ENCODE measurements at regions not wholly inside any gene's neighbourhood (a gene's known extent, or its start where the extent isn't known, plus 50 kb on each side); places are given as distances from the start of the nearest gene placed in this dataset.

DNA sequence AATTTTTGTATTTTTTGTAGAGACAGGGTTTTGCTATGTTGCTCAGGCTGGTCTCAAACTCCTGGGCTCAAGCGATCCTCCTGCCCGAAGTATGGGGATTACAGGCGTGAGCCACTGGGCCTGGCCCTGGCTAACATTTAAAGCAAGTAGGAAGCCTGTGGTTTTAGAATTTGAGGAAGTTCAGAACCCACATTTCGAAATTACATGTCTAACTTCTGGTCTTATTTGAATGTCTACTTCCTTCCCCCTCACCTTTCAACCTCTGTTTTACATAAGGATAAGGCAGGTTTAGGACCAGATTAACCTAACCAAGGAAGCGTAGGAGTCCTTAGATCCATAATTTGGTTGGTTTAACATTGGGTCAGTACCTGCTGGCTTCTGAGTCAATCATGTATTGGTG is 120.5 kb upstream of the PROK2 start:
- TF ChIP-seq, protein P1, sequence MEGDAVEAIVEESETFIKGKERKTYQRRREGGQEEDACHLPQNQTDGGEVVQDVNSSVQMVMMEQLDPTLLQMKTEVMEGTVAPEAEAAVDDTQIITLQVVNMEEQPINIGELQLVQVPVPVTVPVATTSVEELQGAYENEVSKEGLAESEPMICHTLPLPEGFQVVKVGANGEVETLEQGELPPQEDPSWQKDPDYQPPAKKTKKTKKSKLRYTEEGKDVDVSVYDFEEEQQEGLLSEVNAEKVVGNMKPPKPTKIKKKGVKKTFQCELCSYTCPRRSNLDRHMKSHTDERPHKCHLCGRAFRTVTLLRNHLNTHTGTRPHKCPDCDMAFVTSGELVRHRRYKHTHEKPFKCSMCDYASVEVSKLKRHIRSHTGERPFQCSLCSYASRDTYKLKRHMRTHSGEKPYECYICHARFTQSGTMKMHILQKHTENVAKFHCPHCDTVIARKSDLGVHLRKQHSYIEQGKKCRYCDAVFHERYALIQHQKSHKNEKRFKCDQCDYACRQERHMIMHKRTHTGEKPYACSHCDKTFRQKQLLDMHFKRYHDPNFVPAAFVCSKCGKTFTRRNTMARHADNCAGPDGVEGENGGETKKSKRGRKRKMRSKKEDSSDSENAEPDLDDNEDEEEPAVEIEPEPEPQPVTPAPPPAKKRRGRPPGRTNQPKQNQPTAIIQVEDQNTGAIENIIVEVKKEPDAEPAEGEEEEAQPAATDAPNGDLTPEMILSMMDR (IDR thresholded peaks at IDR 0.05; ENCODE audit: insufficient read depth, low read length, poor library complexity, severe bottlenecking): no peak
- peak; percentile 47 for DNase-seq (ENCODE audit: extremely low read depth, insufficient read length)
- H3K4me3 ChIP-seq (replicated peaks; ENCODE audit: low read depth, low read length): no peak overlapping the region
- no peaks in the 10 kb centered on the region; the same call in 1 of the 2 replicates for H3K27me3 ChIP-seq (replicated peaks; ENCODE audit: control insufficient read depth, insufficient read depth, low read length)
- H3K36me3 ChIP-seq (ENCODE audit: control insufficient read depth, insufficient read depth, low read length): no peaks in the 10 kb centered on the region

DNA sequence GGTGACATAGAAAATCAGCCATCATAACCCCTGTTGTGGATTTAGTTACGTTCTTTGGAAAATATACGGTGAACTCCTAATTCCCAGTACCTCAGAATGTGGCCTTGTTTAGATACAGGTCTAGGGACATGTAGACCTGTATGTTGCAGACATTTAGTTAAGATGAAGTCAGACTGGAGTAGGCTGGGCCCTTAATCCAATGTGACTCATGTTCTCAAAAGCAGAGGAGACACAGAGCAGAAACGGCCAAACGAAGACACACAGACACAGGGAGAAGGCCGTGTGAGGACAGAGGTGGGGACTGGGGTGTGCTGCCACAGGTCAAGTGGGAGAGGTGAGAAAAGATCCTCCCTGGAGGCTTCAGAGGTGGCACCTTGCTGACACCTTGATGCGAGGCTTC is 119.0 kb upstream of the PROK2 start:
- Histone ChIP-seq H3K27me3 (replicated peaks; ENCODE audit: control insufficient read depth, insufficient read depth, low read length) (no peaks in the 10 kb centered on the region; the same call in 1 of the 2 replicates), H3K4me3 (replicated peaks; ENCODE audit: low read depth, low read length) (no peak overlapping the region), H3K36me3 (ENCODE audit: control insufficient read depth, insufficient read depth, low read length) (no peaks in the 10 kb centered on the region)
- TF ChIP-seq, protein P1 (IDR thresholded peaks at IDR 0.05; ENCODE audit: insufficient read depth, low read length, poor library complexity, severe bottlenecking): no peak
- DNase-seq (ENCODE audit: extremely low read depth, insufficient read length): no peak

DNA sequence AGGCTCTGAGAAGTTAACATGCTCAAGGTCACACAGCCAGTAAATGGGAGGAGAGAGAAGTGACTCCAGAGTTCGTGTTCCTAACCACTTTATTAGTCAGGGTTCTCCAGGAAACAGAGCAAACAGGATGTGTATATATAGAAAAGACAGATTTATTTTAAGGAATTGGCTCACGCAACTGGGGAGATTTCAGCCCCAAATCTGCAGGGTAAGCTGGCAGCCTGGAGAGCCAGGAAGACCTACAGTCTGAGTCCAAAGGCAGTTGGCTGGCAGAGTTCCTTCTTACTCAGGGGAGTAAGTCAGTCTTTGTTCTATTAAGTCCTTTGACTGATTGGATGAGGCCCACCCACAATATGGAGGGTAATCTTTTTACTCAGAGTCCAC is 118.2 kb upstream of the PROK2 start:
- Histone ChIP-seq H3K36me3 (ENCODE audit: control insufficient read depth, insufficient read depth, low read length) (no peaks in the 10 kb centered on the region), H3K27me3 (replicated peaks; ENCODE audit: control insufficient read depth, insufficient read depth, low read length) (no peaks in the 10 kb centered on the region; the same call in 1 of the 2 replicates), H3K4me3 (replicated peaks; ENCODE audit: low read depth, low read length) (no peak overlapping the region)
- no peak for DNase-seq (ENCODE audit: extremely low read depth, insufficient read length)
- TF ChIP-seq, protein P1 (IDR thresholded peaks at IDR 0.05; ENCODE audit: insufficient read depth, low read length, poor library complexity, severe bottlenecking): no peak

DNA sequence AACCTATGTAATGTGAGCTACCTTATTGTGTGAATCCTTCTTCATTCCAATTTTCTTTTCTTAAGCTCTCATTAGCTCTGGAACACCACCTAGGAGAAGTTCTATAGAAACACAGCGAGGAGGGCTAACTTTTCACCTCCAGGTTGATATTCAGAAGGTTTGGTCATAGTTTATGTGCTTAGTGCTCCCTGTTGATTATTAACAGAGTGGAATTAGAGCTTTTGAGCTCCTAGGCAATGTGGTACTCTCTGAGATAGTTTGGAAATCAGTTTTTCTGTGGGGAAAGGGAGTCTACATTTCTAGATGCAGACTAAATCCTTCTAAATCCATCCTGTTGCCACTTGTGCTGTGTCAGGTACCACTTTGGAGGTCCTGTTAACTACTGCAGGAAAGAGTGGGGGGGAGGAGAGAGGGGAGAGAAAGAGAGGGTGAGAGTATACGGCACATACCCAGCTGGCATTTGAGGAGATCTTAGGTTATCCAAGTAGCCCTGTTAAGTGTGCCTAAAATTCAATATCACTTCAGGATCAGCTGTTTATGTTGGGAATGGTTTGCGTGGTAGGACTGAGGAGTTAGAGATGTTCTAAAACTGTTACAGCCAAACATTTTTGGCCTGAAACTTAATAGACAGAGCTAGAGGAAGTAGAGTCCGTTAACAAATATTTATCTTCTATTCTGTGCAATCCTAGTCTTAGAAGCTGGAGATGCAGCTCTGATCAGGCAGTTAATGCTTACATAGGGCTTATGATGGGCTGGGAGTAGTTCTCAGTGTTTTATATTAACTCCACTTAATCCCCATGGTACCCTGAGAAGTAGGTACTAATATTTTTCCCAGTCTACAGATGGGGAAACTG is 117.5 kb upstream of the PROK2 start:
- H3K4me3 ChIP-seq (replicated peaks; ENCODE audit: low read depth, low read length): no peak overlapping the region
- TF ChIP-seq, protein P1 (IDR thresholded peaks at IDR 0.05; ENCODE audit: insufficient read depth, low read length, poor library complexity, severe bottlenecking): no peak
- no peaks in the 10 kb centered on the region; the same call in 1 of the 2 replicates for H3K27me3 ChIP-seq (replicated peaks; ENCODE audit: control insufficient read depth, insufficient read depth, low read length)
- no peak for DNase-seq (ENCODE audit: extremely low read depth, insufficient read length)
- H3K36me3 ChIP-seq (ENCODE audit: control insufficient read depth, insufficient read depth, low read length): no peaks in the 10 kb centered on the region

DNA sequence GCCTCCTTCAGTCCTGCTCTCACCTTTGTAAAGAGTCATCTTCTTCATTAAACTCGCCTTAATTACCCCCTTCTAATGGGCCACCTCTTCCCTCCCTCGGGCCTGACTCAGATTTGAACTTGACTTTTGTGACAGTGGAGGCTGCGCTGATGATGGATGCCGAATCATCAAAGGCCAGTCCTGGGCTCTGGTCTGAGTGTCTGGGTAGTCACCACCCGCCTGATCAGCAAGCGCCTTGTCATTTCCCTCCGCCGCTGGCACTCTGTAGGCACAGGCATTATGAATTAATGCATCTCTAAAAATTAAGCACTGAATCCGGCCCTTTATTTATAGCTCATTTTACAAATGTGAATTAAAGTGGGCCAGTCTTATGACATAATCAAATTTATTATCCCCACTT is 116.7 kb upstream of the PROK2 start:
- Histone ChIP-seq H3K27me3 (replicated peaks; ENCODE audit: control insufficient read depth, insufficient read depth, low read length) (no peaks in the 10 kb centered on the region; the same call in 1 of the 2 replicates), H3K4me3 (replicated peaks; ENCODE audit: low read depth, low read length) (no peak overlapping the region), H3K36me3 (ENCODE audit: control insufficient read depth, insufficient read depth, low read length) (no peaks in the 10 kb centered on the region)
- DNase-seq (ENCODE audit: extremely low read depth, insufficient read length): no peak
- TF ChIP-seq, protein P1 (IDR thresholded peaks at IDR 0.05; ENCODE audit: insufficient read depth, low read length, poor library complexity, severe bottlenecking): no peak
